DND-41 (cell line): ENCODE measurements at regions not wholly inside any gene's neighbourhood (a gene's known extent, or its start where the extent isn't known, plus 50 kb on each side); places are given as distances from the start of the nearest gene placed in this dataset.

ENCODE experiments used
- ATAC-seq: fragments of 200-7000 bp; cut with Tn5 transposase; 3 replicates; pipeline ENCODE4 v1.9.1; 2021; ENCODE audit warnings: low read depth; ENCODE audit not compliant: insufficient read depth
- DNase-seq: peaks from one replicate; pipeline ENCODE4 v3.0.0-alpha.2; 2020
- H2AFZ ChIP-seq: 2 replicates; pipeline ENCODE4 v1.6.0; 2012; ENCODE audit warnings: low read depth, low read length
- H3K27ac ChIP-seq: 2 replicates; pipeline ENCODE4 v1.5.1; 2012; ENCODE audit warnings: low read length, inconsistent platforms
- H3K27me3 ChIP-seq: fragments of 200-600 bp; sonication (generic); 2 replicates; pipeline ENCODE4 v1.6.0; 2012; ENCODE audit warnings: low read length, mild to moderate bottlenecking, inconsistent platforms; ENCODE audit not compliant: insufficient read depth, poor library complexity
- H3K36me3 ChIP-seq: 2 replicates; pipeline ENCODE4 v1.5.1; 2012; ENCODE audit warnings: low read length, inconsistent platforms; ENCODE audit not compliant: insufficient read depth
- H3K4me1 ChIP-seq: 2 replicates; pipeline ENCODE4 v1.5.1; 2012; ENCODE audit warnings: mild to moderate bottlenecking, low read length; ENCODE audit not compliant: insufficient read depth
- H3K4me2 ChIP-seq: 2 replicates; pipeline ENCODE4 v1.6.0; 2012; ENCODE audit warnings: mild to moderate bottlenecking, moderate library complexity, low read length, inconsistent platforms; ENCODE audit not compliant: insufficient read depth
- H3K4me3 ChIP-seq, 2 experiments: fragments of 200-600 bp in 1 of 2; shearing (Covaris generic) in 1 of 2; 2 replicates each; pipeline ENCODE4 v1.5.1; 2012 to 2016; ENCODE audit warnings: inconsistent platforms in 2 of 2, low read length in 2 of 2, mild to moderate bottlenecking in 2 of 2, low read depth in 1 of 2, moderate library complexity in 1 of 2
- H3K79me2 ChIP-seq: 2 replicates; pipeline ENCODE4 v1.6.0; 2012; ENCODE audit warnings: low read length, inconsistent platforms; ENCODE audit not compliant: insufficient read depth
- H3K9ac ChIP-seq: 2 replicates; pipeline ENCODE4 v1.6.0; 2012; ENCODE audit warnings: low read depth, mild to moderate bottlenecking, inconsistent platforms, low read length, moderate library complexity
- H3K9me3 ChIP-seq: 2 replicates; pipeline ENCODE4 v1.5.1; 2012; ENCODE audit warnings: low read length, moderate library complexity, mild to moderate bottlenecking, inconsistent platforms; ENCODE audit not compliant: insufficient read depth, severe bottlenecking
- H4K20me1 ChIP-seq: 2 replicates; pipeline ENCODE4 v1.6.0; 2012; ENCODE audit warnings: low read length; ENCODE audit not compliant: insufficient read depth
- EZH2 ChIP-seq: IDR thresholded peaks from 3 replicates; pipeline ENCODE4 v1.6.1; 2012; ENCODE audit warnings: borderline replicate concordance, low read depth, mild to moderate bottlenecking, moderate library complexity, low read length, inconsistent platforms; ENCODE audit not compliant: severe bottlenecking
- TF ChIP-seq, protein P1 (sequence below): IDR thresholded peaks from 2 replicates; pipeline ENCODE4 v1.5.1; 2012; ENCODE audit warnings: borderline replicate concordance, low read length, moderate library complexity, mild to moderate bottlenecking; ENCODE audit not compliant: poor library complexity, severe bottlenecking; ENCODE audit errors: extremely low read depth

DNA sequence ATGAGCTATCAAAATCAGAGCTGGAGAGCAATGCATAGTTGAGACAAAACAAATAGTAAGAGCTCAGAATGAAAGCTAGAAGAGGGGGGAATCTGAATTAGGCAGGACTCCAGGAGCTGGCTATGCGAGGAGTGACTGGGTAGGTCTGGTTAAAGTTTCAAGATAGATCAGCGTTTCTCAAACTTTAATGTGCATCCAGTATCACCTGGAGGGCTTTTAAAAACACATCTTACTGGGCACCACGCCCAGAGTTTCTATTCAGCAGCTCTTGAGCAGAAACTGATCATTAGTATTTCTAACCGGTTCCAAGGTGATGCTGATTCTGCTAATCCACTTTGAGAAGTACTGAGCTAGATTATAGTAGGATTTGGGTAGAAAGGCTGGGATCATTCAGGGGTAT is 96.2 kb upstream of the ACP3 start:
- TF ChIP-seq, protein P1, sequence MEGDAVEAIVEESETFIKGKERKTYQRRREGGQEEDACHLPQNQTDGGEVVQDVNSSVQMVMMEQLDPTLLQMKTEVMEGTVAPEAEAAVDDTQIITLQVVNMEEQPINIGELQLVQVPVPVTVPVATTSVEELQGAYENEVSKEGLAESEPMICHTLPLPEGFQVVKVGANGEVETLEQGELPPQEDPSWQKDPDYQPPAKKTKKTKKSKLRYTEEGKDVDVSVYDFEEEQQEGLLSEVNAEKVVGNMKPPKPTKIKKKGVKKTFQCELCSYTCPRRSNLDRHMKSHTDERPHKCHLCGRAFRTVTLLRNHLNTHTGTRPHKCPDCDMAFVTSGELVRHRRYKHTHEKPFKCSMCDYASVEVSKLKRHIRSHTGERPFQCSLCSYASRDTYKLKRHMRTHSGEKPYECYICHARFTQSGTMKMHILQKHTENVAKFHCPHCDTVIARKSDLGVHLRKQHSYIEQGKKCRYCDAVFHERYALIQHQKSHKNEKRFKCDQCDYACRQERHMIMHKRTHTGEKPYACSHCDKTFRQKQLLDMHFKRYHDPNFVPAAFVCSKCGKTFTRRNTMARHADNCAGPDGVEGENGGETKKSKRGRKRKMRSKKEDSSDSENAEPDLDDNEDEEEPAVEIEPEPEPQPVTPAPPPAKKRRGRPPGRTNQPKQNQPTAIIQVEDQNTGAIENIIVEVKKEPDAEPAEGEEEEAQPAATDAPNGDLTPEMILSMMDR = no peak
- TF ChIP-seq EZH2 = no peak
- H3K4me2 ChIP-seq = no peak overlapping the region
- no peak overlapping the region for H3K4me3 ChIP-seq
- H2AFZ ChIP-seq = no peak overlapping the region
- H3K9me3 ChIP-seq = no peaks in the 10 kb centered on the region
- no peaks in the 10 kb centered on the region for H3K79me2 ChIP-seq
- no peaks in the 10 kb centered on the region for H3K36me3 ChIP-seq
- no peaks in the 10 kb centered on the region for H4K20me1 ChIP-seq
- no peak overlapping the region for H3K27ac ChIP-seq
- H3K27me3 ChIP-seq = peaks cover 9% of the 10 kb centered on the region
- no peaks in the 10 kb centered on the region for H3K4me1 ChIP-seq
- DNase-seq = no peak
- no peak overlapping the region for H3K9ac ChIP-seq
- ATAC-seq = no peak

DNA sequence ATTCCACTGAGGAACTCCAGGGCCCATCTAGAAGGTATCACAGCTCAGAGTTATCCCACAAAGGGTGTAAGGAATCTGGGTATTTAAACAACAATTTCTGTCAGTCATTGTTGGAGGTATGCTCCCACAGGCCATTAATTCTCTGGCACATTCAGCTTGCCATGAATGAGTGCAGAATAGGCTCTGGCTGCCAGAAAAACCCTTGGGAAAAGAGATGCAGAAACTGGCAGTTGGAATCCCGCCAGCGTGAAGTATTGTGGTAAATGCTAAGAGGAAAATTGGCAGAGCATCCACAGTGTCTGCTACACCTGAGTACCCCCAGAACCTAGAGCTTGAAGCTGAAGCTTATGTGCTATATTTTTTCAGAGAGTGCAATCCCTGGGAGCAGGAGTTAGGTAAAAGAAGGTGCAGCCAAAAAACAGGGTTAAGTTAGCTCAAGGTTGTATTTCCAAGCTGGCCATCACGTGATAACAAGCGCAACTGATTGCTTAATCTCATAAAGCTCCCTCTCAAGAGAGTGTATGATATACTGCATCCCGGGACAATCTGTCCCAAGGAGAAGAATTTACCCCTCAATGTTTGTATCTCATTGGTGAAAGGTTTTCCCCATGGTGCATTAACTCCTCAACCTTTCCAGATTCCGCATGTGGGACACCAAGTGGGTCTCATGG is 94.2 kb upstream of the ACP3 start:
- no peaks in the 10 kb centered on the region for H3K79me2 ChIP-seq
- ATAC-seq (no peak), DNase-seq (no peak)
- no peak overlapping the region for H2AFZ ChIP-seq
- no peak overlapping the region for H3K27ac ChIP-seq
- no peak overlapping the region for H3K9ac ChIP-seq
- H3K4me2 ChIP-seq = no peak overlapping the region
- no peaks in the 10 kb centered on the region for H3K4me1 ChIP-seq
- H3K27me3 ChIP-seq = peaks cover 3% of the 10 kb centered on the region
- H3K9me3 ChIP-seq = no peaks in the 10 kb centered on the region
- TF ChIP-seq EZH2 = no peak
- TF ChIP-seq, protein P1 = no peak
- H3K36me3 ChIP-seq = no peaks in the 10 kb centered on the region
- H3K4me3 ChIP-seq = no peak overlapping the region
- H4K20me1 ChIP-seq = no peaks in the 10 kb centered on the region

DNA sequence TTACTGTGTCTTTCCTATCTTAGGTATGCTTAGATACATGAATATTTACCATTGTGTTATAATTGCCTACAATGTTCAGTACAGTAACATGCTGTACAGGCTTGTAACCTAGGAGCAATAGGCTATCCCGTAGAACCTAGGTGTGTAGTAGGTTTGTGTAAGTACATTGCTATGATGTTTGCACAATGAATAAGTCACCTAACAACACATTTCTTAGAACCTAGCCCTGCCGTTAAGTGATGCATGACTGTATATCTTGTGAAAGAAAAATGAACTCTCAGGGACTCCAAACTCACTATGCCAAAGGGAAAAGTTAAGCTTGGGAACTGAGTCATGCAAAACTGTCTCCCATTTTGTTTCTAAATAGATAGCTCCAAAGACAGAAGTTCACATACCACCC is 91.5 kb upstream of the ACP3 start:
- Histone ChIP-seq H3K27me3 (peaks cover 3% of the 10 kb centered on the region), H2AFZ (no peak overlapping the region), H3K36me3 (no peaks in the 10 kb centered on the region), H3K27ac (no peak overlapping the region), H3K9ac (no peak overlapping the region), H4K20me1 (no peaks in the 10 kb centered on the region), H3K4me3 (no peak overlapping the region), H3K4me2 (no peak overlapping the region), H3K9me3 (no peaks in the 10 kb centered on the region), H3K79me2 (no peaks in the 10 kb centered on the region), H3K4me1 (no peaks in the 10 kb centered on the region)
- DNase-seq (no peak), ATAC-seq (no peak)
- TF ChIP-seq, protein P1 = no peak
- no peak for TF ChIP-seq EZH2
